Fibroblast of villous mesenchyme (primary cell): ENCODE measurements at regions not wholly inside any gene's neighbourhood (a gene's known extent, or its start where the extent isn't known, plus 50 kb on each side); places are given as distances from the start of the nearest gene placed in this dataset.
"Not testable (repeated sequence)": the region's sequence is repeated elsewhere in the genome, so short reads cannot be mapped to it uniquely, and the experiment has no call there.

Experiments used
- DNase-seq: peaks from one replicate; pipeline ENCODE4 v3.0.0-alpha.2; 2010; ENCODE audit warnings: low read depth
- H3K4me3 ChIP-seq: 2 replicates; pipeline ENCODE4 v1.5.1; 2011; ENCODE audit warnings: low read depth, mild to moderate bottlenecking, low read length
- TF ChIP-seq, protein P1 (sequence below): IDR thresholded peaks from 2 replicates; pipeline ENCODE4 v1.5.1; 2012; ENCODE audit warnings: low read depth, mild to moderate bottlenecking, low read length; ENCODE audit not compliant: insufficient read depth

GRCh38 chr2:130252880-130253645 is 54.8 kb upstream of the TUBA3E start:
- H3K4me3 ChIP-seq: peak overlapping the region; percentile 52
- DNase-seq: peak; percentile 29
- TF ChIP-seq, protein P1, sequence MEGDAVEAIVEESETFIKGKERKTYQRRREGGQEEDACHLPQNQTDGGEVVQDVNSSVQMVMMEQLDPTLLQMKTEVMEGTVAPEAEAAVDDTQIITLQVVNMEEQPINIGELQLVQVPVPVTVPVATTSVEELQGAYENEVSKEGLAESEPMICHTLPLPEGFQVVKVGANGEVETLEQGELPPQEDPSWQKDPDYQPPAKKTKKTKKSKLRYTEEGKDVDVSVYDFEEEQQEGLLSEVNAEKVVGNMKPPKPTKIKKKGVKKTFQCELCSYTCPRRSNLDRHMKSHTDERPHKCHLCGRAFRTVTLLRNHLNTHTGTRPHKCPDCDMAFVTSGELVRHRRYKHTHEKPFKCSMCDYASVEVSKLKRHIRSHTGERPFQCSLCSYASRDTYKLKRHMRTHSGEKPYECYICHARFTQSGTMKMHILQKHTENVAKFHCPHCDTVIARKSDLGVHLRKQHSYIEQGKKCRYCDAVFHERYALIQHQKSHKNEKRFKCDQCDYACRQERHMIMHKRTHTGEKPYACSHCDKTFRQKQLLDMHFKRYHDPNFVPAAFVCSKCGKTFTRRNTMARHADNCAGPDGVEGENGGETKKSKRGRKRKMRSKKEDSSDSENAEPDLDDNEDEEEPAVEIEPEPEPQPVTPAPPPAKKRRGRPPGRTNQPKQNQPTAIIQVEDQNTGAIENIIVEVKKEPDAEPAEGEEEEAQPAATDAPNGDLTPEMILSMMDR: no peak

DNA sequence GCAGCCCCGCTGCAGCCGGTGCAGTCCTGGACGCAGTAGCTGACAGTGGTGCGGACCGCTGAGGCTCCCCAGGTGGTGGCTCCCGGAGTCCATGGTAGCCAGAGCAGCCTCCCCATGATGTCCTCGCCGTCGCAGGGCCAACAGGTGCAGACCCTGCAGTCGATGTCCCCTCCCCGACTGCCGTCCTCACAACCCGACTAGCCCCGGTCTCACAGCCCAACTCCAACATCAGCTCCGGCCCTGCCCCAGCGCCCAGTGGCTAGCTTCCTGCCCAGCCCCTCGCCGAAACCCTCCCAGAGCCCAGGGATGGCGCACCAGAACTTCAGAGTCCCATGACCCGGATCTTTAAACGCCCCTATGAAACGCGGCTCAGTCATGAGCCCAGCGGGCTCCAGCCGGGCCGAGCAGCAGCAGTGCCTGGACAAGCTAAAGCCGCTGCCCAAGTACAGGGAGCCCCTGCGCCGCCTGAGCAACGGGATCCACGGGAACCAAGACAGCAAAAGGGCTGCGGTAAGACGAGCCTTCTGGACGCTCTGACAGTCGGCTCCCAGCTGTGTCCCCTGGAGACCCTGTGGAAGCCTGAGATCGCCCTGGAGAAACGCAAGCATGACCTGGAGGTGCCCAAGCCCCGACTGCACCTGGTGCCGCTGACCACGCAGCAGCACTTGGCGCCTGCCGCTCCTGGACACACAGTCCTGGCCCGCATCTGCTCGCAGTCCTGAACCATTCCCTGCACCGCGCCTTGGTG is 53.8 kb upstream of the TUBA3E start:
- TF ChIP-seq, protein P1: no peak
- H3K4me3 ChIP-seq: no peak overlapping the region
- no peak for DNase-seq

- no peak overlapping the region for H3K4me3 ChIP-seq
- peak; percentile 3 for DNase-seq
- TF ChIP-seq, protein P1: no peak
Observed at GRCh38 chr2:130251535-130251872, 53.3 kb upstream of the TUBA3E start.

- not testable (repeated sequence) for DNase-seq, H3K4me3 ChIP-seq
Observed at GRCh38 chr2:130248355-130248754, 50.1 kb upstream of the TUBA3E start.
